ENCODE measurements at regions not wholly inside any gene's neighbourhood (a gene's known extent, or its start where the extent isn't known, plus 50 kb on each side); places are given as distances from the start of the nearest gene placed in this dataset.

DNA sequence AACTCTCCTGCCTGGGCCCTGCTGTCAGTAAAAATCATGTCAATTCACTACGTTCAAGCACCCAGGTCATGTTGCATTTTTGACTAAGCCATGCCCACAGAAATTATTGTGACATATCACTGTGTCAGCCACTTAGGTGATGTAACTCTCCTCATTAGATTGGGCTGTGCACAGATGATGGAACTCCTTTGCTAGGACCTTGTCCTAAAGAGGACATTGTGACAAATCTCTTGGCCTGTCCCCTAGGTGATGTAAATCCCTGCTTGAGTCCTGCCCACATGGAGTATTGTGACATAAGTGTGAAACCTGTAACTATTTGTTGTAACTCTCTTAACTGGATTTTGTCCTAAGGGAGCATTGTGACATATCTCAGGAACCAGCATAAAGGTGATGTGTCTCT lies 848.3 kb upstream of the TSPY4 start:
- TF ChIP-seq POLR2A (IDR thresholded peaks at IDR 0.05; ENCODE audit: insufficient read depth in 1 of 2, low read depth in 2 of 2, low read length in 2 of 2) (no peak), TCF12 (IDR thresholded peaks at IDR 0.05) (no peak), TCF12 (CRISPR knock-in tag; IDR thresholded peaks at IDR 0.05) (no peak), ZNF780A (CRISPR knock-in tag; IDR thresholded peaks at IDR 0.05) (no peak), EP300 (IDR thresholded peaks at IDR 0.05; ENCODE audit: low read depth in 2 of 2, low read length in 2 of 2) (no peak), EP300 (CRISPR knock-in tag; IDR thresholded peaks at IDR 0.05; ENCODE audit: borderline replicate concordance) (no peak), ZSCAN22 (CRISPR knock-in tag; IDR thresholded peaks at IDR 0.05) (no peak)

Data from HepG2 (cell line).